UCSD-AML1 (cell line): ENCODE measurements at regions not wholly inside any gene's neighbourhood (a gene's known extent, or its start where the extent isn't known, plus 50 kb on each side); places are given as distances from the start of the nearest gene placed in this dataset.
"Not testable (repeated sequence)": the region's sequence is repeated elsewhere in the genome, so short reads cannot be mapped to it uniquely, and the experiment has no call there.

ENCODE experiments used
- DNase-seq: peaks from one replicate; lab custom pipeline; 2025; ENCODE audit not compliant: unreplicated experiment; lab: John Stamatoyannopoulos, UW

GRCh38 chr15:75100679-75101078, 77.3 kb downstream of the PPCDC start:
- DNase-seq: no peak

DNA sequence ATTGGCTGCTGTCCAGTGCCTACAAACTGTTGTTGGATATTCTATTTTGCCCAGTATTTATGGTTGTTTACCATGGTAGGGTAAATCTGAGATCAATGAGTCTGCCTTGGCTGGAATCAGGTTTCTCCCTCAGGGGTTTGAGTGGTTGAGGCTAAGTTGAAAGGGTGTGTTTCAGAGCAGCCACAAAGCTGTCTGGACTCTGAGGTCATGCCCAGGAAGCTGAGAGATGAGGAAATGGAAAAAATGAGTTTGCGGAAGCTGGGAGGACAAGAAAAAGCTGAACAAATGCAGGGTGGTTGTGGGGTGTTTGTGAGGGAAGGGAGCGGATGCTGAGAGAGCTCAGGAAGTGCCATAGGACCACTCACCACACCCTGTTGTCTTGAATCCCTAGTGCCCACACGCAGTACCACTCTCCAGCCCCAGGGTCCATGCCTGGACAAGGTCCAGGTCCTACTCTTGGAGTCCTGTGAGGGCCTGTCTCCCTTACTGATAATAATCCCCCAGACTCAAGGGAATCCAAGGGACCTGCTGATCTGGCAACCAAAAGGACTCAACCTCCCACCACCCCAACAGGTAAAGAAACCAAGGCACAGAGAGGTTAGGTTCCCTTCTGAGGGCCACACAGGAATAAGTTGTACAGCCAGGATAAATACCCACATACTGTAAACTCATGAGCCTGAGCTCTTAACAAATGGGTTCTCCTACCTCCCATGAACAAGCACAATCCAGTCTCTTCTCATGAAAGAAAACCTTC, 81.6 kb downstream of the PPCDC start:
- peak; percentile 80 for DNase-seq

DNA sequence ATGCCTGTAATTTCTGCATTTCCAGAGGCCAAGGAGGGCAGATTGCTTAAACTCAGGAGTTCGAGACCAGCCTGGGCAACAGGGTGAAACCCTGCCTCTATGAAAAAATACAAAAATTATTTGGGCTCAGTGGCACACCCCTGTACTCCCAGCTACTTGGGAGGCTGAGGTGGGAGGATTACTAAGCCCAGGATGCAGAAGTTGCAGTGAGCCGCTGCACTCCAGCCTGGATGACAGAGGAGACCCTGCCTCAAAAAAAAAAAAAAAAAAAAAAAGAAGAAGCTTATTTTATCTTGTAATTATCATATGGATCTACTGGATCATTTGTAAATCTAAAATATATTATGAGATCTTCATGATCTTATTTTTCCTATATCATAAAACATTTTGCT, 84.1 kb downstream of the PPCDC start:
- DNase-seq: no peak

GRCh38 chr15:75107908-75108838, 84.8 kb downstream of the PPCDC start:
- peak; percentile 77 for DNase-seq

GRCh38 chr15:75109021-75109735, 85.8 kb downstream of the PPCDC start:
- no peak for DNase-seq

DNA sequence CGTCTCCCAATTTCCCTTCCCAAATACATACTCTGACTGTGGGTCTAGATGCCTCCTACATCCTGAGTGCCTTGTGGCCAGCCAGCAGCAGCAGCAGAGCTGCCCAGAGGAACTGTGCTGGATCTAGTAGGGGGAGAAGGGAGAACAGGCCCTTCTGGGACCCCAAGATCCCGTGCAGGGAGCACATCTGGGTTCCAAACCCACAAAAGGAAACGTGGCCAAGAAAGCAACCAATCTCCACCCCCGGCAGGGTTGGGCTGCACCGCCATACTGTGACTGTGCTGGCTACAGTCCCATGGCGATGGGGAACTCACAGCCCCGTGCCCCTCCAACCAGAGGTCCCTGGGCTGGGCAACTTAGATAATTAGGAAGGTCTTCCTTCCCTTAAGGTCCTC, 86.3 kb downstream of the PPCDC start:
- peak; percentile 37 for DNase-seq

- DNase-seq: no peak
Observed at GRCh38 chr15:75112278-75112847, 89.0 kb downstream of the PPCDC start.

DNA sequence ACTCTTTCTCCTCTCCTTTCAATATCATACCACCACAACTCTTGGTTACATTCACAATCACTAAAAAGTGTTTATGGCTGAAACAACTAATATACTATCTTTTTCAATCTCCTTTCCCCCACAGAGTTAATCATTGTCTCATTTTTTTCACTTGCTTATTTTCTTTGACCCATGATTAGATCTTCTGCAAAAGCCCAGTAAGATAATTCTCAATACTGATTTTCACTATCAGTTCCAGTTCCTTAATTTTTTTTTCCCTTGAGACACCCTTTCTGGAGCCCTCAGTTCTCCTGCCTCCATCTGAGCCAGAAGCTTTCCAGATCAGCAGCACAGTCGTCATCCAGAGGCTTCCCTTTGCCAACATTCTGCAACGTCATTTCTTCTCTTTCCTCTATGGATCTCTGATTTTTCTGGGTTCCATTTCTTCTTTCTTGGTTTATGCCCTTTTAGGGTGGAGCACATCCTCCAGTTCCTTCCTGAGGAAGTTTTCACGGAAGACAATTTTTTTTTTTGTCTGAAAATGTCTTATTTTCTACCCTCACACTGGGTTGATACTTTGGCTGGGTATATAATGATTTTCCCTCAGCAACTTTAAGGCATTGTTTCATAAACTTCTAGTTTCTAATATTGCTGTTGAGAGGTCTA, 88.7 kb upstream of the C15orf39 start:
- no peak for DNase-seq

- DNase-seq: no peak
Observed at GRCh38 chr15:75114327-75114726, 87.4 kb upstream of the C15orf39 start.

DNA sequence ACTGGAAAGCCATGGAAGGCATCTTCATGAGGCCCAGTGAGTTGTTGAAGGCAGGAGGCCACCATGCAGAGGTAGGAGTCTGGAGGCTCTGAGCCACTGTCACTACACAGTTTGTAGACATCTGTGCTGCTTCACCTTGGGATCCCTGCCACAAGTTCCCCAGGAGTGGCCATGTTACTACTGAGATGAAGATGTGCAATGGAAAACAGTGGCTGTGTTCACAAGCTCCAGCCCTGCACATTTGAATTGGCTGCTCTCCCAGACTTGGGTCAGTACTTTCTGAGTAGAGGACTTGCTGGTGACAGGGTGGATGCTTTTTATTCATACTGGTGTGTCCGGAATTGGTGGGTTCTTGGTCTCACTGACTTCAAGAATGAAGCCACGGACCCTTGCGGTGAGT, 86.9 kb upstream of the C15orf39 start:
- DNase-seq: no peak

DNA sequence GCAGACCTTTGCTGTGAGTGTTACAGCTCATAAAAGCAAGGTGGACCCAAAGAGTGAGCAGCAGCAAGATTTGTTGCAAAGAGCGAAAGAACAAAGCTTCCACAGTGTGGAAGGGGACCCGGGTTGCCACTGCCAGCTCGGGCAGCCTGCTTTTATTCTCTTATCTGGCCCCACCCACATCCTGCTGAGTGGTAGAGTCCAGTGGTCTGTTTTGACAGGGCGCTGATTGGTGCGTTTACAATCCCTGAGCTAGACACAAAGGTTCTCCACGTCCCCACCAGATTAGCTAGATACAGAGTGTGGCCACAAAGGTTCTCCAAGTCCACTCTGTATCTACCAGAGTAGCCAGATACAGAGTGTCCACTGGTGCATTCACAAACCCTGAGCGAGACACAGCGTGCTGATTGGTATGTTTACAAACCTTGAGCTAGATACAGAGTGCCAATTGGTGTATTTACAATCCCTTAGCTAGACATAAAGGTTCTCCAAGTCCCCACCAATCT, 86.2 kb upstream of the C15orf39 start:
- DNase-seq: not testable (repeated sequence)

DNA sequence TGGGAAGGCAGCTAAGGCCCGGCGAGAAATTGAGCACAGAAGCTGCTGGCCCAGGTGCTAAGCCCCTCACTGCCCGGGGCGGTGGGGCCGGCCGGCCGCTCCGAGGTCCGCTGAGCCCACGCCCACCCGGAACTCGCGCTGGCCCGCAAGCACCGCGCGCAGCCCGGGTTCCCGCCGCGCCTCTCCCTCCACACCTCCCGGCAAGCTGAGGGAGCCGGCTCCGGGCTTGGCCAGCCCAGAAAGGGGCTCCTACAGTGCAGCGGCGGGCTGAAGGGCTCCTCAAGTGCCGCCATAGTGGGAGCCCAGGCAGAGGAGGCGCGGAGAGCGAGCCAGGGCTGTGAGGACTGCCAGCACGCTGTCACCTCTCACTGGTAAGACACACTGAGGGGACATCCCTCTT, 85.5 kb upstream of the C15orf39 start:
- DNase-seq: not testable (repeated sequence)

GRCh38 chr15:75117993-75118392, 83.7 kb upstream of the C15orf39 start:
- DNase-seq: no peak

- DNase-seq: not testable (repeated sequence)
Observed at GRCh38 chr15:75119312-75119711, 82.4 kb upstream of the C15orf39 start.

GRCh38 chr15:75121491-75121890, 80.2 kb upstream of the C15orf39 start:
- DNase-seq: no peak

- DNase-seq: no peak
Observed at GRCh38 chr15:75123395-75123794, 78.3 kb upstream of the C15orf39 start.

- DNase-seq: not testable (repeated sequence)
Observed at GRCh38 chr15:75124278-75124677, 77.4 kb upstream of the C15orf39 start.

- no peak for DNase-seq
Observed at GRCh38 chr15:75125935-75126334, 75.7 kb upstream of the C15orf39 start.

- DNase-seq: no peak
Observed at GRCh38 chr15:75126864-75127580, 74.7 kb upstream of the C15orf39 start.

GRCh38 chr15:75129788-75130187, 71.9 kb upstream of the C15orf39 start:
- DNase-seq: no peak
